Loucy (cell line): ENCODE measurements at regions not wholly inside any gene's neighbourhood (a gene's known extent, or its start where the extent isn't known, plus 50 kb on each side); places are given as distances from the start of the nearest gene placed in this dataset.

Experiments used
- EZH2phosphoT487 ChIP-seq: fragments of 200-600 bp; IDR thresholded peaks from 2 replicates; pipeline ENCODE4 v1.6.1; 2018; ENCODE audit warnings: antibody characterized with exemption, mild to moderate bottlenecking, moderate library complexity, borderline replicate concordance
- TF ChIP-seq, protein P1 (sequence below): fragments of 200-600 bp; sonication (generic); conservative IDR thresholded peaks from 2 replicates; pipeline ENCODE4 v1.5.1; 2014; ENCODE audit warnings: mild to moderate bottlenecking, antibody characterized with exemption, low read length

DNA sequence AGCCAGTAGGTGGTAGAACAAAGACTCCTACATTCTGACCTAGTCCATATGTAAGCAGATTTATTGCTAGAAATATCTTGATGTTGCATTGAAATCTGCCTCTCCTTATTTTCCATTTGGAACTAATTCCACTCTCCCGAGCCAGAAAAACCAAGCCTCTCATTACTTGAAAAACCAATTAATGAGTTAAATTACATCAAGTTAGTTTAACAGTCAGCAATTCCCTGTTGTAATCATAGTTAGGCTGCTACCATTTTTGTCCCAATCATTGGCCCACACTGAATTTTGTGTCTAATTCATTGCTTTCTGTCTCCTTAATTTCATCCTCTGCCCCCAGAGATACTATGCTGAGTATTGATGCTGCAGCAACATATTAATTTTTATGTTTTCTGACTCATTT is 168.3 kb upstream of the TNP1 start:
- TF ChIP-seq, protein P1, sequence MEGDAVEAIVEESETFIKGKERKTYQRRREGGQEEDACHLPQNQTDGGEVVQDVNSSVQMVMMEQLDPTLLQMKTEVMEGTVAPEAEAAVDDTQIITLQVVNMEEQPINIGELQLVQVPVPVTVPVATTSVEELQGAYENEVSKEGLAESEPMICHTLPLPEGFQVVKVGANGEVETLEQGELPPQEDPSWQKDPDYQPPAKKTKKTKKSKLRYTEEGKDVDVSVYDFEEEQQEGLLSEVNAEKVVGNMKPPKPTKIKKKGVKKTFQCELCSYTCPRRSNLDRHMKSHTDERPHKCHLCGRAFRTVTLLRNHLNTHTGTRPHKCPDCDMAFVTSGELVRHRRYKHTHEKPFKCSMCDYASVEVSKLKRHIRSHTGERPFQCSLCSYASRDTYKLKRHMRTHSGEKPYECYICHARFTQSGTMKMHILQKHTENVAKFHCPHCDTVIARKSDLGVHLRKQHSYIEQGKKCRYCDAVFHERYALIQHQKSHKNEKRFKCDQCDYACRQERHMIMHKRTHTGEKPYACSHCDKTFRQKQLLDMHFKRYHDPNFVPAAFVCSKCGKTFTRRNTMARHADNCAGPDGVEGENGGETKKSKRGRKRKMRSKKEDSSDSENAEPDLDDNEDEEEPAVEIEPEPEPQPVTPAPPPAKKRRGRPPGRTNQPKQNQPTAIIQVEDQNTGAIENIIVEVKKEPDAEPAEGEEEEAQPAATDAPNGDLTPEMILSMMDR = no peak
- no peak for TF ChIP-seq EZH2phosphoT487
